Pancreas (tissue), 10 donors: ENCODE measurements at regions not wholly inside any gene's neighbourhood (a gene's known extent, or its start where the extent isn't known, plus 50 kb on each side); places are given as distances from the start of the nearest gene placed in this dataset.

Experiments used
- ATAC-seq, 4 donors: fragments of 200-7000 bp; cut with Tn5 transposase; one replicate each; pipeline versions ENCODE4 v1.8.0 to v1.9.1; 2020; ENCODE audit warnings: mild to moderate bottlenecking in 4 of 4, moderate library complexity in 4 of 4
- DNase-seq, 6 donors: peaks; one replicate each; pipeline ENCODE4 v3.0.0-alpha.2; 2020
- FAIRE-seq: peaks from 2 replicates; lab custom pipeline; 2012; peaks lifted over from hg19 to GRCh38; lab: Jason Lieb, UNC
- H3K27ac ChIP-seq, 4 donors: fragments of 200-600 bp; sonication (generic); 1 replicate in 3 of 4; 2 replicates in 1 of 4; pipeline versions ENCODE4 v1.5.0 to v1.8.0; 2020
- H3K27me3 ChIP-seq, 4 donors: fragments of 200-600 bp; one replicate each; pipeline ENCODE4 v1.8.0; 2021
- H3K36me3 ChIP-seq, 3 donors: fragments of 200-600 bp; sonication (generic) in 1 of 3; one replicate each; pipeline versions ENCODE4 v1.5.0 to v1.8.0; 2020 to 2021
- H3K4me1 ChIP-seq, 3 donors: fragments of 200-600 bp; one replicate each; pipeline ENCODE4 v1.8.0; 2021
- H3K4me3 ChIP-seq, 4 donors: fragments of 200-600 bp; sonication (generic) in 2 of 4; one replicate each; pipeline versions ENCODE4 v1.5.0 to v1.8.0; 2020 to 2021
- H3K9me3 ChIP-seq, 4 donors: fragments of 200-600 bp; one replicate each; pipeline ENCODE4 v1.8.0; 2021
- CTCF ChIP-seq, 4 donors: fragments of 200-600 bp; sonication (generic) in 3 of 4; IDR thresholded peaks; one replicate each; pipeline versions ENCODE4 v1.5.0 to v1.8.0; 2021; ENCODE audit warnings: antibody characterized with exemption in 4 of 4
- WGBS, 2 donors: extraction: QIAGEN DNeasy Blood & Tissue Kit; methylation state at CpG; one replicate each; pipeline ENCODE4 v1.1.7; 2013; 5-methylcytosine and 5-hydroxymethylcytosine counted together
- intact Hi-C, 3 donors: fragments of 100-400 bp; cut with DNase I; formaldehyde crosslinking; loops; one replicate each; pipeline versions ENCODE4 v1.11.1 to v1.14.2; 2022
- donor health status: healthy with polysubstance abuse.
- donor health status: DM: no; HTN: no; CAD: no; lungs with moderate emphysema.
- donor health status: DM: no; HTN: no; CAD: no.
- donor health status: control.
- donor health status: control.
- donor health status: Bipolar disorder and iron deficiency.
- donor health status: DM: yes; HTN: yes; CAD: no.
- donor health status: DM: no; HTN: no; CAD: no.
- donor health status: DM: no; HTN: no; CAD: no.
- donor health status: DM: yes; HTN: yes; CAD: no.

DNA sequence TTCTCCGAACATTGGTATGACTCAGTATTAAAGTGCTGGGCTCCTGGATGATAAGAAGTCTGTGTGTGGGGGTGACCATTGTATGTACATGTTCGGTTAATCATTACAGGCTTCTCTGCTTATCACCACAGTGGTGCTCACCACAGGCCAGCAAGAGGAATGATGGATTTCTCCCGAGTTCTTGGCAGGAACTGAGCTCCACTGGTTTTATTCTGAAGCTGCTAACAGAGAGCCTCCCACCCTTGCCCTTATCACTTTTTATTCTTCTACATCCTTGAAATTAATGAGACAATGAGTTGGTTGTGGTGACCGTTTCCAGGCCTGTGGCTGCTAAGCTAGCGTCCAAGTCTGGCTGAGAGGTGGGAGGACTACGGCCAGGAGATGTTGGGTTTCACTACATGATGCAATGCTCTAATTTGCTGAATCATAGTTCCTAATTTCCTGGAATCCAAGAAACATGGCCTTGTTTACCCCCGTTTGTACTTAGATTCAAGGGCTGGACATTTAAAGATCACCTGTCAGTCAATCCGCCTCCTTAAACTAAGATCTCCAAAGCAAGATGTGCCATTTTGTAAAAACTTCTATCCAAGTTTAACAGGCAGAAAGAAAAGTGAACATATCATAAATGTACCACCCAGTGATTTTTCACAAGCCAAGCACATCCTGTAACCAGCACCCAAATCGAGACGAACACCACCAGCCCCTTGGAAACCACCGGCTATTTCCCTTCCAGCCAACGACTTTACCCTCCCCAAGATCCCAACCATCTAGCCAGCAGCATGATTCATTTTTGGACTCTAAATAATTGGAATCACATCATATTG is 172.5 kb downstream of the FOXA2 start:
- TF ChIP-seq CTCF (IDR thresholded peaks at IDR 0.05): no peak
- FAIRE-seq: no peak
- peak in 4 of 6 donors; percentile 50 to 79 (median 74) for DNase-seq
- peak; percentile 98 to 99 (median 98) for ATAC-seq
- 31 to 34% methylated on average over 12 of the region's 12 CpGs for WGBS, 2 donors
- Histone ChIP-seq H3K4me3 (no peak overlapping the region), H3K4me1 (peaks cover 0 to 17% (median 7%) of the 10 kb centered on the region in 3 donors), H3K27ac (peak overlapping the region; percentile 39 to 85 (median 62)), H3K27me3 (no peaks in the 10 kb centered on the region), H3K9me3 (no peaks in the 10 kb centered on the region), H3K36me3 (no peaks in the 10 kb centered on the region)
- intact Hi-C loops: no loop called here

DNA sequence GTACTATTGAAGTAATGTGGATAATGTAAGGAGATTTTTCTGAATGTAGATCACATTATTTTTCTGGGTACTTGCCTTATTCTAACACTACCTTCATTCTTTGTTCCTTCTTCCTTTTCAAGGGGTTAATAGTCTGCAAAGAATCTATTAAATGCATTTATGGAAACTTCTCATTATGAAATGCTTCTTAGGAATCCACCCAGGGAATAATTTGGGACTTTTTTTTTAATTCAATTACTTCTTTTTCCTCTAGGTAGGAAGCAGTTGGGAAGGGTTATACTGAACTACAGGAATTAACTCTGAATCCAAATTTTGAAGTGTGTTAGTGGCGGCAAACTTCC is 173.1 kb downstream of the FOXA2 start:
- no peaks in the 10 kb centered on the region for H3K27me3 ChIP-seq
- H3K27ac ChIP-seq: peak overlapping the region in 3 of 4 donors; percentile 39 to 85 (median 80)
- no peaks in the 10 kb centered on the region for H3K9me3 ChIP-seq
- WGBS, 2 donors: 7 to 14% methylated on average over 1 of the region's 1 CpG
- no peaks in the 10 kb centered on the region for H3K36me3 ChIP-seq
- no peak for DNase-seq
- no peak for ATAC-seq
- H3K4me3 ChIP-seq: no peak overlapping the region
- no peak for FAIRE-seq
- peaks cover 0 to 17% (median 7%) of the 10 kb centered on the region in 3 donors for H3K4me1 ChIP-seq
- TF ChIP-seq CTCF (IDR thresholded peaks at IDR 0.05): no peak
- intact Hi-C loops: no loop called here

DNA sequence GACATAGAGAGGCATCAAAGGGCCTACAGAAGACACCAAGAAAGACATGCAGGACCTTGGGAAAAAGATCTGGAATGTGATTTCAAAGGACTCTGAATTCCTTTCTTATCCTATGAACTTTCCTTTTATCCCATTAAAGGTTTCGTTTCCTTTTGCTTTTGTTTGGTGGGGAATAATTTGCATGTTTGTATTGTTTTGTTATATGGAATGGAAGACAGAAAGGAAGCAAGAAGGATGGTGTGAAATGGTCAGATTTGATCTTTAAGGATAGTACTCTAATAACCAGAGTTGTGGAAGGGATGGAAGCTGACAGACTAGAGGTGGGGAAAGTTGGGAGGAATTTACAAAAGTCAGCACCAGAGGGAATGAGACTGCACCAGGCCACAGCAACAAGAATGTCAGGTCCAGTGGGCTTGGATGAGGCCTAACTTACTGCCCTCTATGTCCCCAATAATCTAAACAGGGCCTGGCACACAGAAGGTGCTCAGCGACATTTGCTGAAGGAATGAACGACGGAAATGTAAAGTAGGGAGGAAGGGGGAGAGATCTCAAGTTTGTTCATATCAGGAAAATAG is 173.7 kb downstream of the FOXA2 start:
- Histone ChIP-seq H3K4me3 (no peak overlapping the region), H3K9me3 (no peaks in the 10 kb centered on the region), H3K36me3 (no peaks in the 10 kb centered on the region), H3K4me1 (peaks cover 0 to 17% (median 7%) of the 10 kb centered on the region in 3 donors), H3K27ac (peak overlapping the region in 3 of 4 donors; percentile 39 to 85 (median 80)), H3K27me3 (no peaks in the 10 kb centered on the region)
- 81 to 83% methylated on average over 4 of the region's 4 CpGs for WGBS, 2 donors
- ATAC-seq (no peak), DNase-seq (no peak), FAIRE-seq (no peak)
- intact Hi-C loops: no loop called here
- TF ChIP-seq CTCF (IDR thresholded peaks at IDR 0.05): no peak

- Histone ChIP-seq H3K27ac (no peak overlapping the region), H3K4me3 (no peak overlapping the region), H3K4me1 (peaks cover 6 to 34% (median 15%) of the 10 kb centered on the region in 3 donors), H3K9me3 (no peaks in the 10 kb centered on the region), H3K36me3 (no peaks in the 10 kb centered on the region), H3K27me3 (no peaks in the 10 kb centered on the region)
- ATAC-seq: no peak
- WGBS, 2 donors: 99 to 100% methylated on average over 2 of the region's 2 CpGs
- no peak for DNase-seq
- TF ChIP-seq CTCF (IDR thresholded peaks at IDR 0.05): no peak
- intact Hi-C loops: no loop called here
- no peak for FAIRE-seq
Measured at GRCh38 chr20:22408521-22409402, 175.6 kb downstream of the FOXA2 start.
